ENCODE measurements at regions not wholly inside any gene's neighbourhood (a gene's known extent, or its start where the extent isn't known, plus 50 kb on each side); places are given as distances from the start of the nearest gene placed in this dataset.

- H3K27ac Mint-ChIP-seq, result no peak overlapping the region
- no peaks in the 10 kb centered on the region for H3K27me3 Mint-ChIP-seq (ENCODE audit: insufficient read depth)
- intact Hi-C loops (cut with micrococcal nuclease), result no loop called here
Observed at GRCh38 chr5:35407697-35408096, 177.4 kb upstream of the PRLR start.

GRCh38 chr5:35405938-35406337 is 175.7 kb upstream of the PRLR start:
- no peaks in the 10 kb centered on the region for H3K9me3 Mint-ChIP-seq
- no peaks in the 10 kb centered on the region for H3K27me3 Mint-ChIP-seq (ENCODE audit: insufficient read depth)
- H3K4me1 Mint-ChIP-seq (ENCODE audit: low read depth), result no peaks in the 10 kb centered on the region
- DNase-seq (ENCODE audit: low spot score), result no peak
- H3K4me3 Mint-ChIP-seq, result no peak overlapping the region
- H3K36me3 Mint-ChIP-seq (ENCODE audit: low read depth), result no peaks in the 10 kb centered on the region
- intact Hi-C loops (cut with micrococcal nuclease), result no loop called here
- H3K27ac Mint-ChIP-seq, result no peak overlapping the region

More at GRCh38 chr5:35407697-35408096, 177.4 kb upstream of the PRLR start:
- Mint-ChIP-seq H3K9me3 (peaks cover 1% of the 10 kb centered on the region), H3K4me1 (ENCODE audit: low read depth) (no peaks in the 10 kb centered on the region), H3K4me3 (no peak overlapping the region), H3K36me3 (ENCODE audit: low read depth) (no peaks in the 10 kb centered on the region)
- DNase-seq (ENCODE audit: low spot score), result no peak

GRCh38 chr5:35404701-35405100 is 174.4 kb upstream of the PRLR start:
- no peak for DNase-seq (ENCODE audit: low spot score)
- no peaks in the 10 kb centered on the region for H3K36me3 Mint-ChIP-seq (ENCODE audit: low read depth)
- H3K9me3 Mint-ChIP-seq, result no peaks in the 10 kb centered on the region
- H3K4me3 Mint-ChIP-seq, result no peak overlapping the region
- no peaks in the 10 kb centered on the region for H3K4me1 Mint-ChIP-seq (ENCODE audit: low read depth)
- no peaks in the 10 kb centered on the region for H3K27me3 Mint-ChIP-seq (ENCODE audit: insufficient read depth)
- H3K27ac Mint-ChIP-seq, result no peak overlapping the region
- intact Hi-C loops (cut with micrococcal nuclease), result no loop called here

- H3K27me3 Mint-ChIP-seq (ENCODE audit: insufficient read depth), result peaks cover 2% of the 10 kb centered on the region
- H3K4me1 Mint-ChIP-seq (ENCODE audit: low read depth), result no peaks in the 10 kb centered on the region
Observed at GRCh38 chr5:35393901-35394300, 163.6 kb upstream of the PRLR start.

GRCh38 chr5:35384658-35385057 is 154.4 kb upstream of the PRLR start:
- no peak for DNase-seq (ENCODE audit: low spot score)
- H3K4me3 Mint-ChIP-seq, result no peak overlapping the region
- H3K36me3 Mint-ChIP-seq (ENCODE audit: low read depth), result no peaks in the 10 kb centered on the region
- peaks cover 2% of the 10 kb centered on the region for H3K27me3 Mint-ChIP-seq (ENCODE audit: insufficient read depth)
- no peak overlapping the region for H3K27ac Mint-ChIP-seq
- H3K4me1 Mint-ChIP-seq (ENCODE audit: low read depth), result no peaks in the 10 kb centered on the region
- H3K9me3 Mint-ChIP-seq, result no peaks in the 10 kb centered on the region
- intact Hi-C loops (cut with micrococcal nuclease), result no loop called here

More at GRCh38 chr5:35393901-35394300, 163.6 kb upstream of the PRLR start:
- Mint-ChIP-seq H3K9me3 (no peaks in the 10 kb centered on the region), H3K27ac (no peak overlapping the region), H3K36me3 (ENCODE audit: low read depth) (no peaks in the 10 kb centered on the region), H3K4me3 (no peak overlapping the region)
- DNase-seq (ENCODE audit: low spot score), result no peak
- intact Hi-C loops (cut with micrococcal nuclease), result no loop called here

- no peaks in the 10 kb centered on the region for H3K4me1 Mint-ChIP-seq (ENCODE audit: low read depth)
- DNase-seq (ENCODE audit: low spot score), result no peak
- intact Hi-C loops (cut with micrococcal nuclease), result no loop called here
- no peaks in the 10 kb centered on the region for H3K9me3 Mint-ChIP-seq
- no peak overlapping the region for H3K27ac Mint-ChIP-seq
- H3K27me3 Mint-ChIP-seq (ENCODE audit: insufficient read depth), result peaks cover 2% of the 10 kb centered on the region
- no peak overlapping the region for H3K4me3 Mint-ChIP-seq
- H3K36me3 Mint-ChIP-seq (ENCODE audit: low read depth), result no peaks in the 10 kb centered on the region
Observed at GRCh38 chr5:35383041-35383440, 152.8 kb upstream of the PRLR start.

GRCh38 chr5:35377653-35378052 is 147.4 kb upstream of the PRLR start:
- no peaks in the 10 kb centered on the region for H3K9me3 Mint-ChIP-seq
- DNase-seq (ENCODE audit: low spot score), result no peak
- no peaks in the 10 kb centered on the region for H3K4me1 Mint-ChIP-seq (ENCODE audit: low read depth)
- H3K4me3 Mint-ChIP-seq, result no peak overlapping the region
- no peaks in the 10 kb centered on the region for H3K27me3 Mint-ChIP-seq (ENCODE audit: insufficient read depth)
- intact Hi-C loops (cut with micrococcal nuclease), result no loop called here
- H3K36me3 Mint-ChIP-seq (ENCODE audit: low read depth), result no peaks in the 10 kb centered on the region
- H3K27ac Mint-ChIP-seq, result no peak overlapping the region

- intact Hi-C loops (cut with micrococcal nuclease), result no loop called here
- H3K27ac Mint-ChIP-seq, result no peak overlapping the region
- H3K4me3 Mint-ChIP-seq, result no peak overlapping the region
- no peaks in the 10 kb centered on the region for H3K27me3 Mint-ChIP-seq (ENCODE audit: insufficient read depth)
- H3K36me3 Mint-ChIP-seq (ENCODE audit: low read depth), result no peaks in the 10 kb centered on the region
- H3K4me1 Mint-ChIP-seq (ENCODE audit: low read depth), result no peaks in the 10 kb centered on the region
- no peak for DNase-seq (ENCODE audit: low spot score)
- no peaks in the 10 kb centered on the region for H3K9me3 Mint-ChIP-seq
Observed at GRCh38 chr5:35374584-35374983, 144.3 kb upstream of the PRLR start.

GRCh38 chr5:35373249-35373648 is 143.0 kb upstream of the PRLR start:
- Mint-ChIP-seq H3K9me3 (no peaks in the 10 kb centered on the region), H3K27me3 (ENCODE audit: insufficient read depth) (no peaks in the 10 kb centered on the region), H3K27ac (no peak overlapping the region), H3K36me3 (ENCODE audit: low read depth) (no peaks in the 10 kb centered on the region), H3K4me1 (ENCODE audit: low read depth) (no peaks in the 10 kb centered on the region), H3K4me3 (no peak overlapping the region)
- no peak for DNase-seq (ENCODE audit: low spot score)
- intact Hi-C loops (cut with micrococcal nuclease), result no loop called here

- H3K27ac Mint-ChIP-seq, result no peak overlapping the region
- intact Hi-C loops (cut with micrococcal nuclease), result no loop called here
- H3K9me3 Mint-ChIP-seq, result no peaks in the 10 kb centered on the region
- no peaks in the 10 kb centered on the region for H3K4me1 Mint-ChIP-seq (ENCODE audit: low read depth)
- H3K27me3 Mint-ChIP-seq (ENCODE audit: insufficient read depth), result no peaks in the 10 kb centered on the region
- H3K36me3 Mint-ChIP-seq (ENCODE audit: low read depth), result no peaks in the 10 kb centered on the region
- no peak for DNase-seq (ENCODE audit: low spot score)
- H3K4me3 Mint-ChIP-seq, result no peak overlapping the region
Observed at GRCh38 chr5:35372482-35372881, 142.2 kb upstream of the PRLR start.

- Mint-ChIP-seq H3K9me3 (no peaks in the 10 kb centered on the region), H3K4me3 (no peak overlapping the region), H3K36me3 (ENCODE audit: low read depth) (no peaks in the 10 kb centered on the region), H3K27me3 (ENCODE audit: insufficient read depth) (no peaks in the 10 kb centered on the region), H3K4me1 (ENCODE audit: low read depth) (no peaks in the 10 kb centered on the region), H3K27ac (no peak overlapping the region)
- intact Hi-C loops (cut with micrococcal nuclease), result no loop called here
- no peak for DNase-seq (ENCODE audit: low spot score)
Observed at GRCh38 chr5:35371951-35372426, 141.7 kb upstream of the PRLR start.

GRCh38 chr5:35370871-35371270 is 140.6 kb upstream of the PRLR start:
- no peak overlapping the region for H3K4me3 Mint-ChIP-seq
- no peak overlapping the region for H3K27ac Mint-ChIP-seq
- H3K9me3 Mint-ChIP-seq, result no peaks in the 10 kb centered on the region
- no peaks in the 10 kb centered on the region for H3K36me3 Mint-ChIP-seq (ENCODE audit: low read depth)
- no peak for DNase-seq (ENCODE audit: low spot score)
- no peaks in the 10 kb centered on the region for H3K4me1 Mint-ChIP-seq (ENCODE audit: low read depth)
- no peaks in the 10 kb centered on the region for H3K27me3 Mint-ChIP-seq (ENCODE audit: insufficient read depth)
- intact Hi-C loops (cut with micrococcal nuclease), result no loop called here

- no peak overlapping the region for H3K4me3 Mint-ChIP-seq
Observed at GRCh38 chr5:35369965-35370790, 139.9 kb upstream of the PRLR start.

GRCh38 chr5:35367526-35367925 is 137.2 kb upstream of the PRLR start:
- H3K9me3 Mint-ChIP-seq, result no peaks in the 10 kb centered on the region
- H3K36me3 Mint-ChIP-seq (ENCODE audit: low read depth), result no peaks in the 10 kb centered on the region
- no peak overlapping the region for H3K27ac Mint-ChIP-seq
- no peaks in the 10 kb centered on the region for H3K27me3 Mint-ChIP-seq (ENCODE audit: insufficient read depth)
- H3K4me1 Mint-ChIP-seq (ENCODE audit: low read depth), result no peaks in the 10 kb centered on the region
- intact Hi-C loops (cut with micrococcal nuclease), result no loop called here
- DNase-seq (ENCODE audit: low spot score), result no peak
- no peak overlapping the region for H3K4me3 Mint-ChIP-seq

More at GRCh38 chr5:35369965-35370790, 139.9 kb upstream of the PRLR start:
- H3K9me3 Mint-ChIP-seq, result no peaks in the 10 kb centered on the region
- H3K27ac Mint-ChIP-seq, result no peak overlapping the region
- no peak for DNase-seq (ENCODE audit: low spot score)
- H3K27me3 Mint-ChIP-seq (ENCODE audit: insufficient read depth), result no peaks in the 10 kb centered on the region
- no peaks in the 10 kb centered on the region for H3K4me1 Mint-ChIP-seq (ENCODE audit: low read depth)
- intact Hi-C loops (cut with micrococcal nuclease), result no loop called here
- H3K36me3 Mint-ChIP-seq (ENCODE audit: low read depth), result no peaks in the 10 kb centered on the region
